ENCODE measurements at regions not wholly inside any gene's neighbourhood (a gene's known extent, or its start where the extent isn't known, plus 50 kb on each side); places are given as distances from the start of the nearest gene placed in this dataset.
A peak's percentile ranks its signal among the peaks of the same experiment; 100 is the strongest.

DNA sequence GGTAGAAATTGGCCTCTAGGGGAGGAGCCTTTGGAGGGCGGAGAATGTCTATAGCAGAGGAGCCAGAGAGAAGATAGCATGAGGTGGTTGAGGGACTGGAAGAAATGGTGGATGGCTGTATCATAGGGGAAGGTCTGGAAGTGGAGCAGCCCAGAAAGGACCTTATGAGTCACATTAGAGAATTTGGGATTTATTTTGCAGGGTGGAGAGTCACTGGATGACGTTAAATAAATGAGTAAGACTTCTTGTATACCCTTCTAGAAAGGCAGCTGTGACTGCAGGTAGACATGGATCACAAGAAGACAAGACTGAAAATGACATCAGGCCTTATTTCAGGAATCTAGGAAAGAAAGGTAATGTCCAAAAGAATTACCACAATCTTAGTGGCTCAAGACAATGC is 208.2 kb upstream of the TMTC1 start:
- H3K27ac ChIP-seq (ENCODE audit: low read depth, low read length), result no peak overlapping the region
- peak; percentile 42 for DNase-seq (ENCODE audit: low read depth)
- H3K4me3 ChIP-seq (ENCODE audit: insufficient read depth, low read depth, low read length), result no peak overlapping the region
- Mint-ChIP-seq H3K4me3 (ENCODE audit: unreplicated experiment) (no peak overlapping the region), H3K4me1 (ENCODE audit: low read depth, unreplicated experiment) (no peaks in the 10 kb centered on the region), H3K36me3 (ENCODE audit: low read depth, unreplicated experiment) (no peaks in the 10 kb centered on the region), H3K27me3 (ENCODE audit: low read depth, unreplicated experiment) (peaks cover 2% of the 10 kb centered on the region), H3K9me3 (ENCODE audit: unreplicated experiment) (no peaks in the 10 kb centered on the region), H3K27ac (ENCODE audit: unreplicated experiment) (no peak overlapping the region)
- FAIRE-seq, result no peak
- no peaks in the 10 kb centered on the region for H3K36me3 ChIP-seq (ENCODE audit: insufficient read depth, low read length)
- no peaks in the 10 kb centered on the region for H3K79me2 ChIP-seq (ENCODE audit: insufficient read depth, low read length)
- no peak overlapping the region for H3K4me2 ChIP-seq (ENCODE audit: low read length)
- peaks cover 7% of the 10 kb centered on the region for H3K4me1 ChIP-seq (ENCODE audit: insufficient read depth, low read length)
- TF ChIP-seq EZH2 (IDR thresholded peaks at IDR 0.05; ENCODE audit: insufficient read depth, low read length), result no peak
- TF ChIP-seq, protein P1, sequence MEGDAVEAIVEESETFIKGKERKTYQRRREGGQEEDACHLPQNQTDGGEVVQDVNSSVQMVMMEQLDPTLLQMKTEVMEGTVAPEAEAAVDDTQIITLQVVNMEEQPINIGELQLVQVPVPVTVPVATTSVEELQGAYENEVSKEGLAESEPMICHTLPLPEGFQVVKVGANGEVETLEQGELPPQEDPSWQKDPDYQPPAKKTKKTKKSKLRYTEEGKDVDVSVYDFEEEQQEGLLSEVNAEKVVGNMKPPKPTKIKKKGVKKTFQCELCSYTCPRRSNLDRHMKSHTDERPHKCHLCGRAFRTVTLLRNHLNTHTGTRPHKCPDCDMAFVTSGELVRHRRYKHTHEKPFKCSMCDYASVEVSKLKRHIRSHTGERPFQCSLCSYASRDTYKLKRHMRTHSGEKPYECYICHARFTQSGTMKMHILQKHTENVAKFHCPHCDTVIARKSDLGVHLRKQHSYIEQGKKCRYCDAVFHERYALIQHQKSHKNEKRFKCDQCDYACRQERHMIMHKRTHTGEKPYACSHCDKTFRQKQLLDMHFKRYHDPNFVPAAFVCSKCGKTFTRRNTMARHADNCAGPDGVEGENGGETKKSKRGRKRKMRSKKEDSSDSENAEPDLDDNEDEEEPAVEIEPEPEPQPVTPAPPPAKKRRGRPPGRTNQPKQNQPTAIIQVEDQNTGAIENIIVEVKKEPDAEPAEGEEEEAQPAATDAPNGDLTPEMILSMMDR (IDR thresholded peaks at IDR 0.05; ENCODE audit: insufficient read depth, low read depth, low read length), result no peak
- no peaks in the 10 kb centered on the region for H3K27me3 ChIP-seq (ENCODE audit: insufficient read depth, low read length)
- H3K9me3 ChIP-seq (ENCODE audit: insufficient read depth, low read depth, low read length), result no peaks in the 10 kb centered on the region
- H3K9ac ChIP-seq (ENCODE audit: low read length), result no peak overlapping the region
- H2AFZ ChIP-seq (ENCODE audit: low read depth, low read length), result no peak overlapping the region
- H4K20me1 ChIP-seq (ENCODE audit: insufficient read depth, low read length), result no peaks in the 10 kb centered on the region

- H2AFZ ChIP-seq (ENCODE audit: low read depth, low read length), result no peak overlapping the region
- H3K27me3 ChIP-seq (ENCODE audit: insufficient read depth, low read length), result no peaks in the 10 kb centered on the region
- peak overlapping the region; percentile 29 for H3K27ac ChIP-seq (ENCODE audit: low read depth, low read length)
- no peaks in the 10 kb centered on the region for H4K20me1 ChIP-seq (ENCODE audit: insufficient read depth, low read length)
- Mint-ChIP-seq H3K36me3 (ENCODE audit: low read depth, unreplicated experiment) (no peaks in the 10 kb centered on the region), H3K9me3 (ENCODE audit: unreplicated experiment) (no peaks in the 10 kb centered on the region), H3K27me3 (ENCODE audit: low read depth, unreplicated experiment) (peaks cover 2% of the 10 kb centered on the region), H3K4me3 (ENCODE audit: unreplicated experiment) (no peak overlapping the region), H3K4me1 (ENCODE audit: low read depth, unreplicated experiment) (no peaks in the 10 kb centered on the region), H3K27ac (ENCODE audit: unreplicated experiment) (no peak overlapping the region)
- H3K4me1 ChIP-seq (ENCODE audit: insufficient read depth, low read length), result peaks cover 7% of the 10 kb centered on the region
- FAIRE-seq, result no peak
- H3K4me3 ChIP-seq (ENCODE audit: insufficient read depth, low read depth, low read length), result no peak overlapping the region
- H3K4me2 ChIP-seq (ENCODE audit: low read length), result peak overlapping the region; percentile 51
- TF ChIP-seq EZH2 (IDR thresholded peaks at IDR 0.05; ENCODE audit: insufficient read depth, low read length), result no peak
- TF ChIP-seq, protein P1 (IDR thresholded peaks at IDR 0.05; ENCODE audit: insufficient read depth, low read depth, low read length), result no peak
- no peaks in the 10 kb centered on the region for H3K36me3 ChIP-seq (ENCODE audit: insufficient read depth, low read length)
- peak; percentile 71 for DNase-seq (ENCODE audit: low read depth)
- no peak overlapping the region for H3K9ac ChIP-seq (ENCODE audit: low read length)
- H3K9me3 ChIP-seq (ENCODE audit: insufficient read depth, low read depth, low read length), result no peaks in the 10 kb centered on the region
- H3K79me2 ChIP-seq (ENCODE audit: insufficient read depth, low read length), result no peaks in the 10 kb centered on the region
These were observed 207.2 kb upstream of the TMTC1 start for GRCh38 chr12:29990971-29991370.

GRCh38 chr12:29983851-29984250 is 200.1 kb upstream of the TMTC1 start:
- H4K20me1 ChIP-seq (ENCODE audit: insufficient read depth, low read length), result no peaks in the 10 kb centered on the region
- FAIRE-seq (no peak), DNase-seq (ENCODE audit: low read depth) (no peak)
- no peak overlapping the region for H3K9ac ChIP-seq (ENCODE audit: low read length)
- no peak overlapping the region for H3K27ac Mint-ChIP-seq (ENCODE audit: unreplicated experiment)
- H3K4me1 Mint-ChIP-seq (ENCODE audit: low read depth, unreplicated experiment), result no peaks in the 10 kb centered on the region
- H3K27me3 ChIP-seq (ENCODE audit: insufficient read depth, low read length), result no peaks in the 10 kb centered on the region
- H3K4me2 ChIP-seq (ENCODE audit: low read length), result no peak overlapping the region
- H3K4me3 Mint-ChIP-seq (ENCODE audit: unreplicated experiment), result no peak overlapping the region
- no peaks in the 10 kb centered on the region for H3K9me3 Mint-ChIP-seq (ENCODE audit: unreplicated experiment)
- no peaks in the 10 kb centered on the region for H3K36me3 Mint-ChIP-seq (ENCODE audit: low read depth, unreplicated experiment)
- no peak for TF ChIP-seq EZH2 (IDR thresholded peaks at IDR 0.05; ENCODE audit: insufficient read depth, low read length)
- TF ChIP-seq, protein P1 (IDR thresholded peaks at IDR 0.05; ENCODE audit: insufficient read depth, low read depth, low read length), result no peak
- H2AFZ ChIP-seq (ENCODE audit: low read depth, low read length), result no peak overlapping the region
- no peaks in the 10 kb centered on the region for H3K4me1 ChIP-seq (ENCODE audit: insufficient read depth, low read length)
- H3K36me3 ChIP-seq (ENCODE audit: insufficient read depth, low read length), result no peaks in the 10 kb centered on the region
- no peaks in the 10 kb centered on the region for H3K9me3 ChIP-seq (ENCODE audit: insufficient read depth, low read depth, low read length)
- H3K27me3 Mint-ChIP-seq (ENCODE audit: low read depth, unreplicated experiment), result no peaks in the 10 kb centered on the region
- H3K27ac ChIP-seq (ENCODE audit: low read depth, low read length), result no peak overlapping the region
- no peaks in the 10 kb centered on the region for H3K79me2 ChIP-seq (ENCODE audit: insufficient read depth, low read length)
- H3K4me3 ChIP-seq (ENCODE audit: insufficient read depth, low read depth, low read length), result no peak overlapping the region
